Testis (tissue), 2 donors: ENCODE measurements at regions not wholly inside any gene's neighbourhood (a gene's known extent, or its start where the extent isn't known, plus 50 kb on each side); places are given as distances from the start of the nearest gene placed in this dataset.

Experiments
- POLR2A ChIP-seq: fragments of 450-650 bp; IDR thresholded peaks from one replicate; pipeline ENCODE4 v1.6.1; 2017; ENCODE audit warnings: antibody characterized with exemption, mild to moderate bottlenecking, moderate library complexity
- TF ChIP-seq, protein P1 (sequence below), 3 experiments: fragments of 450-650 bp in 2 of 3; fragments of 200-600 bp in 1 of 3; sonication (generic) in 1 of 3; IDR thresholded peaks; one replicate each; pipeline ENCODE4 v1.5.1; 2016 to 2019; ENCODE audit warnings: antibody characterized with exemption in 3 of 3, mild to moderate bottlenecking in 2 of 3, moderate library complexity in 1 of 3

DNA sequence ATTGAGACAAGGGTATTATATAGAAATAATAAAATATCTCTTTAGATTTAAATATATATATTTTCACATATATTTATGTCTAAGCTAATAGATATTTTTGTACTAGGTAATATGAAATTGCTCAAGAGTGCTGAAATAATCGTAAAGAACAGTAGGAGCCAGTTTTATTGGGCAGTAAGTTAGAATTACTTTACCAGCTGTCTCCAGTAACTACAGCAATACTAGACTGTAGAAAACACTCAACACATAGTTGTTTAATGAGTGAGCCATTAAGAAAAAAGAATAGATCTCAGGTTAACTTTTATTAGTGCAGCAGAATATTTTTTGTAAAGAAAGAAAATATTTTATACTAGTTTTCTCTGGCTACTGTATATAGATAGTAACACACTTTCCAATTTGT, 715.2 kb downstream of the TRIML1 start:
- no peak for TF ChIP-seq POLR2A
- TF ChIP-seq, protein P1, sequence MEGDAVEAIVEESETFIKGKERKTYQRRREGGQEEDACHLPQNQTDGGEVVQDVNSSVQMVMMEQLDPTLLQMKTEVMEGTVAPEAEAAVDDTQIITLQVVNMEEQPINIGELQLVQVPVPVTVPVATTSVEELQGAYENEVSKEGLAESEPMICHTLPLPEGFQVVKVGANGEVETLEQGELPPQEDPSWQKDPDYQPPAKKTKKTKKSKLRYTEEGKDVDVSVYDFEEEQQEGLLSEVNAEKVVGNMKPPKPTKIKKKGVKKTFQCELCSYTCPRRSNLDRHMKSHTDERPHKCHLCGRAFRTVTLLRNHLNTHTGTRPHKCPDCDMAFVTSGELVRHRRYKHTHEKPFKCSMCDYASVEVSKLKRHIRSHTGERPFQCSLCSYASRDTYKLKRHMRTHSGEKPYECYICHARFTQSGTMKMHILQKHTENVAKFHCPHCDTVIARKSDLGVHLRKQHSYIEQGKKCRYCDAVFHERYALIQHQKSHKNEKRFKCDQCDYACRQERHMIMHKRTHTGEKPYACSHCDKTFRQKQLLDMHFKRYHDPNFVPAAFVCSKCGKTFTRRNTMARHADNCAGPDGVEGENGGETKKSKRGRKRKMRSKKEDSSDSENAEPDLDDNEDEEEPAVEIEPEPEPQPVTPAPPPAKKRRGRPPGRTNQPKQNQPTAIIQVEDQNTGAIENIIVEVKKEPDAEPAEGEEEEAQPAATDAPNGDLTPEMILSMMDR (IDR thresholded peaks at IDR 0.05) = no peak
